ENCODE measurements at regions not wholly inside any gene's neighbourhood (a gene's known extent, or its start where the extent isn't known, plus 50 kb on each side); places are given as distances from the start of the nearest gene placed in this dataset.

- peaks cover 0 to 6% (median 2%) of the 10 kb centered on the region in 7 donors for H3K9me3 Mint-ChIP-seq
- H2AFZ ChIP-seq (ENCODE audit: insufficient read depth, low read depth, low read length, poor library complexity, severe bottlenecking), result no peak overlapping the region
- H3K9ac ChIP-seq (ENCODE audit: insufficient read depth, low read length, poor library complexity, severe bottlenecking), result no peak overlapping the region
- H3K27me3 ChIP-seq (ENCODE audit: control insufficient read depth in 2 of 2, insufficient read depth in 2 of 2, low read length in 2 of 2), result peaks cover 0 to 2% of the 10 kb centered on the region in 2 donors
- no peak overlapping the region for H3K27ac Mint-ChIP-seq
- peaks cover 12 to 29% (median 12%) of the 10 kb centered on the region in 3 donors for H3K27me3 Mint-ChIP-seq (ENCODE audit: low read depth in 3 of 3)
- 100% methylated on average over 2 of the region's 4 CpGs for WGBS (ENCODE audit: insufficient coverage)
- H4K20me1 ChIP-seq (ENCODE audit: insufficient read depth, low read length), result no peaks in the 10 kb centered on the region
- H3K27ac ChIP-seq (ENCODE audit: low read depth in 1 of 2, low read length in 2 of 2), result no peak overlapping the region
- no peak overlapping the region for H3K4me2 ChIP-seq (replicated peaks; ENCODE audit: extremely low read depth, low read length, poor library complexity, severe bottlenecking)
- peak in 1 of 3 donors; percentile 24 for DNase-seq
- H3K4me3 Mint-ChIP-seq, result no peak overlapping the region
- intact Hi-C loops (cut with micrococcal nuclease), result no loop called here
- peaks cover 5% of the 10 kb centered on the region for H3K4me1 Mint-ChIP-seq
- no peaks in the 10 kb centered on the region for H3K9me3 ChIP-seq (replicated peaks in 1 of 2; ENCODE audit: control insufficient read depth in 1 of 2, insufficient read depth in 1 of 2, low read length in 2 of 2)
- H3K36me3 Mint-ChIP-seq, result peaks cover 0 to 1% of the 10 kb centered on the region in 2 donors
- H3K36me3 ChIP-seq (replicated peaks in 1 of 2; ENCODE audit: control insufficient read depth in 1 of 2, insufficient read depth in 2 of 2, low read length in 2 of 2), result no peaks in the 10 kb centered on the region
- no peak overlapping the region for H3K4me3 ChIP-seq (replicated peaks in 1 of 3; ENCODE audit: low read depth in 2 of 3, low read length in 3 of 3)
- no peak for TF ChIP-seq CTCF (IDR thresholded peaks at IDR 0.05)
- H3K4me1 ChIP-seq (ENCODE audit: control insufficient read depth in 1 of 2, insufficient read depth in 2 of 2, low read length in 2 of 2), result no peaks in the 10 kb centered on the region
- H3K79me2 ChIP-seq (ENCODE audit: insufficient read depth, low read length), result no peaks in the 10 kb centered on the region
Measured at GRCh38 chr2:101608408-101609310, 88.8 kb upstream of the MAP4K4 start.

GRCh38 chr2:101597347-101597944 lies 100.1 kb upstream of the MAP4K4 start:
- no peak overlapping the region for H3K4me3 ChIP-seq (replicated peaks in 1 of 3; ENCODE audit: low read depth in 2 of 3, low read length in 3 of 3)
- Mint-ChIP-seq H3K27me3 (ENCODE audit: low read depth in 3 of 3) (peaks cover 4 to 6% (median 6%) of the 10 kb centered on the region in 3 donors), H3K4me3 (peak overlapping the region in 1 of 2 donors; percentile 59), H3K9me3 (no peaks in the 10 kb centered on the region), H3K4me1 (no peaks in the 10 kb centered on the region), H3K27ac (no peak overlapping the region), H3K36me3 (no peaks in the 10 kb centered on the region)
- no peak overlapping the region for H2AFZ ChIP-seq (ENCODE audit: insufficient read depth, low read depth, low read length, poor library complexity, severe bottlenecking)
- no peaks in the 10 kb centered on the region for H3K36me3 ChIP-seq (replicated peaks in 1 of 2; ENCODE audit: control insufficient read depth in 1 of 2, insufficient read depth in 2 of 2, low read length in 2 of 2)
- no peak for DNase-seq
- H3K27me3 ChIP-seq (ENCODE audit: control insufficient read depth in 2 of 2, insufficient read depth in 2 of 2, low read length in 2 of 2), result no peaks in the 10 kb centered on the region
- H3K27ac ChIP-seq (ENCODE audit: low read depth in 1 of 2, low read length in 2 of 2), result no peak overlapping the region
- TF ChIP-seq CTCF (IDR thresholded peaks at IDR 0.05), result no peak
- intact Hi-C loops (cut with micrococcal nuclease), result no loop called here
- no peaks in the 10 kb centered on the region for H3K79me2 ChIP-seq (ENCODE audit: insufficient read depth, low read length)
- no peaks in the 10 kb centered on the region for H3K4me1 ChIP-seq (ENCODE audit: control insufficient read depth in 1 of 2, insufficient read depth in 2 of 2, low read length in 2 of 2)
- no peak overlapping the region for H3K4me2 ChIP-seq (replicated peaks; ENCODE audit: extremely low read depth, low read length, poor library complexity, severe bottlenecking)
- WGBS (ENCODE audit: insufficient coverage), result no CpG with 5 or more reads among the region's 4 CpGs
- no peak overlapping the region for H3K9ac ChIP-seq (ENCODE audit: insufficient read depth, low read length, poor library complexity, severe bottlenecking)
- no peaks in the 10 kb centered on the region for H4K20me1 ChIP-seq (ENCODE audit: insufficient read depth, low read length)
- H3K9me3 ChIP-seq (replicated peaks in 1 of 2; ENCODE audit: control insufficient read depth in 1 of 2, insufficient read depth in 1 of 2, low read length in 2 of 2), result no peaks in the 10 kb centered on the region
